HFFc6 (cell line): ENCODE measurements at regions not wholly inside any gene's neighbourhood (a gene's known extent, or its start where the extent isn't known, plus 50 kb on each side); places are given as distances from the start of the nearest gene placed in this dataset.
"Not testable (repeated sequence)": the region's sequence is repeated elsewhere in the genome, so short reads cannot be mapped to it uniquely, and the experiment has no call there.

Experiments used
- DNase-seq: peaks from one replicate; pipeline ENCODE4 v3.0.0-alpha.2; 2018
- H3K27ac Mint-ChIP-seq: 2 replicates; pipeline ENCODE4 v1.8.0; 2020; ENCODE audit warnings: mild to moderate bottlenecking, mixed read lengths
- H3K27me3 Mint-ChIP-seq: 2 replicates; pipeline ENCODE4 v1.8.0; 2021; ENCODE audit warnings: mild to moderate bottlenecking, moderate library complexity, mixed read lengths; ENCODE audit not compliant: insufficient read depth
- H3K36me3 Mint-ChIP-seq: 2 replicates; pipeline ENCODE4 v1.8.0; 2021; ENCODE audit warnings: low read depth, mixed read lengths
- H3K4me1 Mint-ChIP-seq: 2 replicates; pipeline ENCODE4 v1.8.0; 2020; ENCODE audit warnings: low read depth, mixed read lengths
- H3K4me3 Mint-ChIP-seq: 2 replicates; pipeline ENCODE4 v1.8.0; 2020; ENCODE audit warnings: mild to moderate bottlenecking, moderate library complexity, mixed read lengths
- H3K9me3 Mint-ChIP-seq: 2 replicates; pipeline ENCODE4 v1.8.0; 2020; ENCODE audit warnings: mild to moderate bottlenecking, mixed read lengths
- CTCF ChIP-seq: fragments of 200-600 bp; sonication (generic); IDR thresholded peaks from 2 replicates; pipeline ENCODE4 v1.5.0; 2021; ENCODE audit warnings: antibody characterized with exemption, mild to moderate bottlenecking

DNA sequence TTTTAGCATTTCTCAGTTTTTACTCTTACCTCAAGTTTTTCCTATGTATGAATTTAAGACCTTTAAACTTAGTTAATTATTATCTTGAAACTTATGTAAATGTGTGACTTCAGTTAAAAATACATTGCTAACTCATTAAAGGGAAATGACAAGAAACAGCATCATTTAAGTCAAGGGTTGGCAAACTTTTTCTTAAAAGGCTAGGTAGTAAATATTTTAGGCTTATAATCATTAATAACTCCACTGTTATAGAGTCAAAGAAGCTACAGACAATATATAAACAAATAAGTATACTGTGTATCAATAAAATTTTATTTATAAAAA is 259.7 kb upstream of the RBMS1 start:
- H3K9me3 Mint-ChIP-seq, result peaks cover 16% of the 10 kb centered on the region

GRCh38 chr2:160753960-160754359 is 260.4 kb upstream of the RBMS1 start:
- Mint-ChIP-seq H3K4me3 (no peak overlapping the region), H3K36me3 (peaks cover 17% of the 10 kb centered on the region), H3K27me3 (no peaks in the 10 kb centered on the region), H3K27ac (no peak overlapping the region), H3K4me1 (peaks cover 49% of the 10 kb centered on the region), H3K9me3 (peaks cover 16% of the 10 kb centered on the region)
- TF ChIP-seq CTCF, result no peak
- DNase-seq, result no peak

More for the DNA sequence above, 259.7 kb upstream of the RBMS1 start:
- H3K36me3 Mint-ChIP-seq, result peaks cover 17% of the 10 kb centered on the region
- H3K27ac Mint-ChIP-seq, result peak overlapping the region; percentile 82; the same call in 1 of the 2 replicates
- no peak for TF ChIP-seq CTCF
- no peaks in the 10 kb centered on the region for H3K27me3 Mint-ChIP-seq
- DNase-seq, result no peak
- H3K4me1 Mint-ChIP-seq, result peaks cover 56% of the 10 kb centered on the region
- H3K4me3 Mint-ChIP-seq, result no peak overlapping the region

GRCh38 chr2:160756481-160756880 is 262.9 kb upstream of the RBMS1 start:
- DNase-seq, result no peak

GRCh38 chr2:160762493-160763128 is 269.0 kb upstream of the RBMS1 start:
- H3K4me1 Mint-ChIP-seq, H3K27ac Mint-ChIP-seq, DNase-seq, H3K4me3 Mint-ChIP-seq, H3K27me3 Mint-ChIP-seq: not testable (repeated sequence)
- Mint-ChIP-seq H3K36me3 (peaks cover 16% of the 10 kb centered on the region), H3K9me3 (peaks cover 13% of the 10 kb centered on the region)

More at GRCh38 chr2:160756481-160756880, 262.9 kb upstream of the RBMS1 start:
- H3K4me3 Mint-ChIP-seq, result no peak overlapping the region
- H3K27me3 Mint-ChIP-seq, result no peaks in the 10 kb centered on the region
- peaks cover 20% of the 10 kb centered on the region for H3K36me3 Mint-ChIP-seq
- peaks cover 24% of the 10 kb centered on the region for H3K4me1 Mint-ChIP-seq
- TF ChIP-seq CTCF, result no peak
- peaks cover 19% of the 10 kb centered on the region for H3K9me3 Mint-ChIP-seq
- no peak overlapping the region for H3K27ac Mint-ChIP-seq

GRCh38 chr2:160783474-160783873 is 289.9 kb upstream of the RBMS1 start:
- no peak for DNase-seq
- Mint-ChIP-seq H3K36me3 (peaks cover 17% of the 10 kb centered on the region), H3K4me3 (no peak overlapping the region), H3K4me1 (no peaks in the 10 kb centered on the region), H3K9me3 (peaks cover 13% of the 10 kb centered on the region), H3K27ac (no peak overlapping the region), H3K27me3 (no peaks in the 10 kb centered on the region)
- TF ChIP-seq CTCF, result no peak

DNA sequence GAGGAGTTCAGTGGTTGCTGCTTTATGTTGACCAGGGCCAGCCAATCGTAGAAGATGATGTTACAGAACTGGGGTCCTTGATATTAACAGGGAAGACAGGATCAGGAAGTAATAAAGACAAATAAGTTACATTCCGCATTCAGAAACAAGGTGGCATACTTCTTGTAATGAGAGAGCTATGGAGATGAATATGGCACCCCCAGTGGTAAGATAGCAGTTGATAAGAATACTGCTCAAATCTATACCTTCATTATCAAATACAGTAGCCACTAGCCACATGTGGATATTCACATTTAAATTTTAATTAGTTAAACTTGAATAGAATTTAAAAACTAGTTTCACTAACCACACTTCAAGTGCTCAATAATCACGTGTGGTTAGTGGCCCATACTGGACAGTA is 290.4 kb upstream of the RBMS1 start:
- H3K9me3 Mint-ChIP-seq, result peaks cover 8% of the 10 kb centered on the region
- DNase-seq, result no peak
- TF ChIP-seq CTCF, result peak; percentile 46
- H3K27ac Mint-ChIP-seq, result no peak overlapping the region
- H3K4me3 Mint-ChIP-seq, result no peak overlapping the region
- no peaks in the 10 kb centered on the region for H3K4me1 Mint-ChIP-seq
- peaks cover 12% of the 10 kb centered on the region for H3K36me3 Mint-ChIP-seq
- H3K27me3 Mint-ChIP-seq, result no peaks in the 10 kb centered on the region
